ENCODE measurements at regions not wholly inside any gene's neighbourhood (a gene's known extent, or its start where the extent isn't known, plus 50 kb on each side); places are given as distances from the start of the nearest gene placed in this dataset.
"Not testable (repeated sequence)": the region's sequence is repeated elsewhere in the genome, so short reads cannot be mapped to it uniquely, and the experiment has no call there.

DNA sequence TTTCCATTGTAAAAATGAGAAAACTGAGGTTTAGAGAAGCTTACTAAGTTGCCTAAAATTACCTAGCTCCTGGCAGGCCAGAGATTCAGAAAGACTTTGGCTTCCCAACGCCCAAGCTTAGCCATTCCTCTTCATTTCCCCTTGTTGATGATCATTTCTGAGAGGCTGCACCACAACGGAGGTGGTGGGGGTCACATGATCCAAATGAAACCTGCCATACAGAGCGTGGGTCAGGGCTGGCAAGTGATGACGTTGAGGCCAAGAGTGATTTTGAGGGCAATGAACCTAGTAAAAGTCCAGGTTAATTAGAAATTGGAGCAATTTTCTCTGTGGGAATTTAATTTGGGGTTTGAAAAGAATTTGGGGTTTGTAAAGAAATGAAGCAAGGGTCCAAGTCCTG, 109.9 kb downstream of the TMEM182 start:
- Histone ChIP-seq H3K4me3 (no peak overlapping the region), H3K27ac (no peak overlapping the region), H3K4me1 (replicated peaks in 1 of 2) (no peaks in the 10 kb centered on the region)
- in situ Hi-C loops (cut with MboI; ENCODE audit: low pct_unique_long_range_greater_than_20kb in 2 of 9, low sequenced_read_pairs in 9 of 9, unreplicated experiment in 9 of 9): no loop called here
- ATAC-seq (replicated peaks in 6 of 8): no peak
- 0 to 100% (median 70%) methylated on average over 1 to 4 of the region's 4 CpGs; no CpG with 5 or more reads in 1 of the 10 experiments for WGBS, 10 experiments

DNA sequence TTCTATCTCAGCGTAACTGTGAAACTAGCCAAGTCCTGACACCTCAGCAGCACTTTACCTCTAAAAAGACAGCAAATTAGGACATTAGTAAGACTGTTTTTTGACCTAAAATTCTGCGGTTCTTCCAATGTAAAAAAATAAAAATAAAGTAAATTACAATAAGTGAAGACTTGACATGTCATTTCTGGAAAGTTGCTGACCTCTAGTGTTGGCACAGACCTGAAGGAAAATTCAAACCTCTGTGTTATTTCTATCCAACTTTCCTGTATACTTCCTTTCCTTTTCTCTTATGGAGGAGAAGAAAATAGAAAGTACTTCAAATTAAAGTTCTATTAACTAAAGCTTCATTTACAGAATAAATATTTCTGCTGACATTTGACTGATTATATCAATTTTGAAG, 110.6 kb downstream of the TMEM182 start:
- H3K4me1 ChIP-seq (replicated peaks in 1 of 2): no peaks in the 10 kb centered on the region
- in situ Hi-C loops (cut with MboI; ENCODE audit: low pct_unique_long_range_greater_than_20kb in 2 of 9, low sequenced_read_pairs in 9 of 9, unreplicated experiment in 9 of 9): no loop called here
- 0 to 93% (median 55%) methylated on average over 1 to 2 of the region's 2 CpGs; no CpG with 5 or more reads in 2 of the 10 experiments for WGBS, 10 experiments
- no peak overlapping the region for H3K27ac ChIP-seq
- no peak for ATAC-seq (replicated peaks in 6 of 8)
- no peak overlapping the region for H3K4me3 ChIP-seq

DNA sequence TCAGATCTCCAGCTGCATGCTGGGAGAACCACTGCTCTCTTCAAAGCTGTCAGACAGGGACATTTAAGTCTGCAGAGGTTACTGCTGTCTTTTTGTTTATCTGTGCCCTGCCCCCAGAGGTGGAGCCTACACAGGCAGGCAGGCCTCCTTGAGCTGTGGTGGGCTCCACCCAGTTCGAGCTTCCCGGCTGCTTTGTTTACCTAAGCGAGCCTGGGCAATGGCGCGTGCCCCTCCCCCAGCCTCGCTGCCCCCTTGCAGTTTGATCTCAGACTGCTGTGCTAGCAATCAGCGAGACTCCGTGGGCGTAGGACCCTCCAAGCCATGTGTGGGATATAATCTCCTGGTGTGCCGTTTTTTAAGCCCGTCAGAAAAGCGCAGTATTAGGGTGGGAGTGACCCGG, 117.7 kb downstream of the TMEM182 start:
- ATAC-seq (replicated peaks in 6 of 8); H3K4me3 ChIP-seq; H3K27ac ChIP-seq; H3K4me1 ChIP-seq (replicated peaks in 1 of 2); in situ Hi-C loops (cut with MboI; ENCODE audit: low pct_unique_long_range_greater_than_20kb in 2 of 9, low sequenced_read_pairs in 9 of 9, unreplicated experiment in 9 of 9): not testable (repeated sequence)
- 73 to 100% (median 83%) methylated on average over 1 to 2 of the region's 13 CpGs; no CpG with 5 or more reads in 7 of the 10 experiments for WGBS, 10 experiments

DNA sequence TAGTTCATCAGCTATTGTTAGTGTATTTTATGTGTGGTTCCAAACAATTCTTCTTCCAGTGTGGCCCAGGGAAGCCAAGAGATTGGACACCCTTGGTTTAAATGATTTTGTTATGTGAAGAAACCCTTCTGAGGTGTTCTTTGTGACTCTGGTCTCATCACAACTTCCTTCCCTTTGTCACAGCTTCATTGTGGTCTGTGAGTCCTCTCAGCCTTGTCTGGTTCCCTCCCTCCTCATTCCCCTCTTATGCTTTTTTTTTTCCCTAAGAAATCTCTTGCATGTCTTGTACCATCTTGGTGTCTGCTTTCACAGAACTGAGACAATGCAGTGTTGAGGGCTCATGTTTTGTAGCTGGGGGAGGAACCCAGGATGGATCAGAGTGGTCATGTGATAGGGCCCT, 118.9 kb downstream of the TMEM182 start:
- in situ Hi-C loops (cut with MboI; ENCODE audit: low pct_unique_long_range_greater_than_20kb in 2 of 9, low sequenced_read_pairs in 9 of 9, unreplicated experiment in 9 of 9): no loop called here
- H3K27ac ChIP-seq: no peak overlapping the region
- no peak overlapping the region for H3K4me3 ChIP-seq
- no peak for ATAC-seq (replicated peaks in 6 of 8)
- no peaks in the 10 kb centered on the region for H3K4me1 ChIP-seq (replicated peaks in 1 of 2)

DNA sequence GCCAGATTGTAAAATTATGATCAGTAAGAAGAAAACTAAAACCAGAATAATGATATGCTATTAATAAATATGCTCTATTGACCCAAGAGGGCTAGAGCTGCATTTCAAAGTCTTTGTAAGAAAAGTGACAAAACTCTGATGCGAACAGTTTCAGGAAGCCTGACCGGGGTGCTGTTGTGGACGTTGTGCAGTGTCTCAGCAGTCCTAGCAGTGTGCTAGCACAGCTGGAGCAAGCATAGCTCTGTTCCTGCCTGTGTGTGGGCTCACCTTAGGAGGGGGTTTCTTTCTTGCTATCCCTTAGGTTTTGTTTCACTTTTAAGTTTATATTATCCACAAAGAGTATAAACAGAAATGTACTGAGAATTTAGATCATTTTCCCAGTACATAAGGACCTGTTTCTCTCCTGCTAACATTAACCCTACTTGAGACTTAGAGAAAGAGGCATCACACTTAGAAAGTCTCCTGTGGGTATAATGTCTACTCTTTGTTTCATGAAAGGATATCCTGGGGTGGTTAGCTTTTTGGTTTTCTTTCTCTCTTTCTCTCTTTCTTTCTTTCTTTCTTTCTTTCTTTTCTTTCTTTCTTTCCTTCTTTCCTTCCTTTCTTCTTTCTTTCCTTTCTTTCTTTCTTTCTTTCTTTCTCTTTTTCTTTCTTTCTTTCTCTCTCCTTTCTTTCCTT, 124.5 kb downstream of the TMEM182 start:
- 0 to 92% (median 54%) methylated on average over 1 to 3 of the region's 3 CpGs; no CpG with 5 or more reads in 2 of the 10 experiments for WGBS, 10 experiments
- no peaks in the 10 kb centered on the region for H3K4me1 ChIP-seq (replicated peaks in 1 of 2)
- H3K4me3 ChIP-seq: no peak overlapping the region
- no peak for ATAC-seq (replicated peaks in 6 of 8)
- in situ Hi-C loops (cut with MboI; ENCODE audit: low pct_unique_long_range_greater_than_20kb in 2 of 9, low sequenced_read_pairs in 9 of 9, unreplicated experiment in 9 of 9): no loop called here
- H3K27ac ChIP-seq: no peak overlapping the region

DNA sequence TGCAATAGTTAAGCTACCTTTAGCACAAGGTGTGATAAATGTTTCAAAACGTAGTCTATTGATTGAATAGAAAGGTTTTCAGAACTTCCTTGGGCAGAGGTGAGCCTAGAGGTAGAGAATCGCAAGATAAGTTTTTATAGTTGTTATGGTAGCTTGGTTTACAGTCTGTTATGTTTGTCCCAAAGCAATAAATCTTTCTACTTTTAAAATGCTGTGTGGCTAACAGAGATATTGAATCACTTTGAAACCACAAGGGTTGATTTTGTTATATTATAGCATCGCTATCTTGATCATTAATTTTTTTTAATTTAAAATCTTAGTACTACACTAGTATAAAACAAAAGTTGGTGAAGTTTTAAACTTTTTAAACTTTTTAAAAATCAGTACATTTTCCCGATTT, 126.7 kb downstream of the TMEM182 start:
- H3K4me1 ChIP-seq (replicated peaks in 1 of 2): no peaks in the 10 kb centered on the region
- H3K4me3 ChIP-seq: no peak overlapping the region
- no peak for ATAC-seq (replicated peaks in 6 of 8)
- 0 to 90% (median 70%) methylated on average over 1 to 4 of the region's 4 CpGs for WGBS, 10 experiments
- in situ Hi-C loops (cut with MboI; ENCODE audit: low pct_unique_long_range_greater_than_20kb in 2 of 9, low sequenced_read_pairs in 9 of 9, unreplicated experiment in 9 of 9): no loop called here
- no peak overlapping the region for H3K27ac ChIP-seq

DNA sequence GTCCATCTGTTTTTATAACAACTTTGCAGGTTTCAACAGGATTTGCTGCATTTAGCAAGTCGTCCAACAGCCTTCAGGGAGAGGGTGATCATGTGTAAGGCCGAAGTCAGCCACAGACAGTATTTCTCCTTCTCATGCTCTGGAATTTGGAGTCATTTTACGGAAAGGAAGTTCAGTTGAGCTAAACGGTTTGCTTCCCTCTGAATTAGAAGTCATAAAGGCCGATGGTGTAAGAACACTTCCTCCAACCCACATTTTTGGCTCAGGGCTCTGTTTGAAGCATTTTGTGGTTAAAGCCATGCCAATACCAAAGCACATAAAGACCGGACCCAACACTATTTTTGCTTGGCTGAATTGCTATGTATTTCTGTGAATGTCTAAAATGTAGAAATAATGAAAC, 129.5 kb downstream of the TMEM182 start:
- no peak for ATAC-seq (replicated peaks in 6 of 8)
- WGBS, 10 experiments: 0 to 100% (median 76%) methylated on average over 1 to 6 of the region's 6 CpGs; no CpG with 5 or more reads in 2 of the 10 experiments
- Histone ChIP-seq H3K27ac (no peak overlapping the region), H3K4me3 (no peak overlapping the region), H3K4me1 (replicated peaks in 1 of 2) (no peaks in the 10 kb centered on the region)
- in situ Hi-C loops (cut with MboI; ENCODE audit: low pct_unique_long_range_greater_than_20kb in 2 of 9, low sequenced_read_pairs in 9 of 9, unreplicated experiment in 9 of 9): no loop called here

DNA sequence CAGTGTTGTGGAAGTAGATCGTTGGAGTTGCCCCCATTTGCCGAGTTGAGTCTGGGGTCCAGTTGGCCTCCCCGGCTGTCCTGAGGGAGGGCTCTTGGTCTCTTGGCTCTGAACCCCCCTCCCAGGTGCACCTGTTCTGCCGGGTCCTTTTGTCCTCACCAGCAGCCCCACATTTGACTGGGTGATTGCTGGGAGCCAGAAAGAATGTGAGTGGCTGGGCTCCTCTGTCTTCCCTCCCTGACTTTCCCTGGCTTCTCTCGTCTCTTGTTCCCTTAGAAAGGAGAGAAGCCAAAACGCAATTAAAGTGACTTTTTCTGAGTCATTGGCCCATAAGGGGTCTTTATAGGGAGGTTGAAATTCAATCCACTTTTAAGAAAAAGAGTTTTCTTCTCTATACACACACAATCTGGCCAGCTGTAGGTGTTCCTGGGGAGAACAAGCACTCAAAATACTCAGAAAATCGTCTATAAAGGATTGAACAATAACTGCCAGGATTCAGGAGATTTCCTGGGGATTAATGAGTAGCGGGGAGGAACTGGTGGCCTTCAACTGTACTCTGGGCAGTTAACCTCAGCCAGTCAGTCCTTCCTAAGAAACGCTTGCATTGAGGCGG, 131.0 kb downstream of the TMEM182 start:
- in situ Hi-C loops (cut with MboI; ENCODE audit: low pct_unique_long_range_greater_than_20kb in 2 of 9, low sequenced_read_pairs in 9 of 9, unreplicated experiment in 9 of 9): no loop called here
- peak in 2 of 8 experiments; percentile 29 to 73 for ATAC-seq (replicated peaks in 6 of 8)
- Histone ChIP-seq H3K4me1 (replicated peaks in 1 of 2) (no peaks in the 10 kb centered on the region), H3K4me3 (no peak overlapping the region), H3K27ac (no peak overlapping the region)
- WGBS, 10 experiments: 0 to 78% (median 45%) methylated on average over 1 to 7 of the region's 10 CpGs

DNA sequence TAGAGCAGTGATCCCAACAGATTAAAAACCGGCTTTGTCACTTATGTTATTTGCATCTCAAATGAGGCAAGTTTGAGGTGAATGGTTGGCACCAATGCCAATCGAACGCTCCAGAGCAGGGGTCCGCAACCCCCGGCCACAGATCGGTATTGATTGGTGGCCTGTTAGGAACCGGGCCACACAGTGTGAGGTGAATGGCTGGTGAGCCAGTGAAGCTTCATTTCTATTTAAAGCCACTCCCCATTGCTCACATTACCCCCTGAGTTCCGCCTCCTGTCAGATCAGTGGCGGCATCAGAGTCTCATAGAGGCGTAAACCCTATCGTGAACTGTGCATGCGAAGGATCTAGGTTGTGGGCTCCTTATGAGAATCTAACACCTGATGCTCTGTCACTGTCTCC, 132.0 kb downstream of the TMEM182 start:
- 33 to 100% (median 83%) methylated on average over 1 to 10 of the region's 12 CpGs for WGBS, 10 experiments
- no peaks in the 10 kb centered on the region for H3K4me1 ChIP-seq (replicated peaks in 1 of 2)
- no peak overlapping the region for H3K4me3 ChIP-seq
- in situ Hi-C loops (cut with MboI; ENCODE audit: low pct_unique_long_range_greater_than_20kb in 2 of 9, low sequenced_read_pairs in 9 of 9, unreplicated experiment in 9 of 9): no loop called here
- no peak for ATAC-seq (replicated peaks in 6 of 8)
- H3K27ac ChIP-seq: no peak overlapping the region

DNA sequence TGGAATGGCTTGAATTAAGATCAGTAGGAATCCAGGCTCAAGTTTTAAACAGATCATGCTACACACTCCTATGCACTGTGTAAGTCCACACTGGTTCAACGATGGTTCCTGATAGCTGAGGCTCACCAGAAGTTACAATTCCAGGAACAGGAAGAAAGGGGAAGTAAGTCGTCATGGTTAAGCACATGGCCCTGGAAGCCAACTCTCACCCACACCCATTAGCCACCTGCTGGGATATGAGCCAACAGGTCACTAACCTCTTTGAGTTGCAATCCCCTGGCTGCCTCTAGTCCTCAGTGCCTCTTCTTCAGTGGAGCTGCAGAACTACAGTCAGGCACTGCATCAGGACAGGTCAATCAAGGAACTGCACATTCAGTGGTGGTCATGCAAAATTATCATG, 133.5 kb downstream of the TMEM182 start:
- in situ Hi-C loops (cut with MboI; ENCODE audit: low pct_unique_long_range_greater_than_20kb in 2 of 9, low sequenced_read_pairs in 9 of 9, unreplicated experiment in 9 of 9): no loop called here
- no peak for ATAC-seq (replicated peaks in 6 of 8)
- Histone ChIP-seq H3K27ac (no peak overlapping the region), H3K4me3 (no peak overlapping the region), H3K4me1 (replicated peaks in 1 of 2) (no peaks in the 10 kb centered on the region)
- 0 to 87% (median 60%) methylated on average over 1 to 2 of the region's 2 CpGs; no CpG with 5 or more reads in 1 of the 10 experiments for WGBS, 10 experiments

DNA sequence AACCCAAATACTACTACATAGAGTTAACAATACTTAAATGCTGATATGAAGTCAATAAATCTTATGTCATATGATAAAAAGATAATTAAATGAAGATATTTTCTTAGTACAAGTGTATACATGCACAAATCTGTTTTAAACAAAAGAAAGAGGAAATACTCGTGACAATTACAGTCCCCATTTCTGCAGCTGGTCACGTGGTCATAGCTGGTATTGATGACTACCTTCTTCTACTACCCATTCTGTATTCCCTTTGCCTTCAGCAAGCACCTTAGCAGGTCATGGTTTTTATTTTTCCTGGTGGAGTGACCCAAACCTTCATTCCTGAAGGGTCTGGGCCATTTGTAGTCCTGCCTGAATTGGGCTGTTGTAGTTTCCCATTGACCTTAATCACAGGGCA, 147.4 kb downstream of the TMEM182 start:
- H3K27ac ChIP-seq; in situ Hi-C loops (cut with MboI; ENCODE audit: low pct_unique_long_range_greater_than_20kb in 2 of 9, low sequenced_read_pairs in 9 of 9, unreplicated experiment in 9 of 9); H3K4me3 ChIP-seq; H3K4me1 ChIP-seq (replicated peaks in 1 of 2); ATAC-seq (replicated peaks in 6 of 8): not testable (repeated sequence)
- WGBS, 10 experiments: 0 to 83% (median 71%) methylated on average over 1 of the region's 2 CpGs; no CpG with 5 or more reads in 5 of the 10 experiments

DNA sequence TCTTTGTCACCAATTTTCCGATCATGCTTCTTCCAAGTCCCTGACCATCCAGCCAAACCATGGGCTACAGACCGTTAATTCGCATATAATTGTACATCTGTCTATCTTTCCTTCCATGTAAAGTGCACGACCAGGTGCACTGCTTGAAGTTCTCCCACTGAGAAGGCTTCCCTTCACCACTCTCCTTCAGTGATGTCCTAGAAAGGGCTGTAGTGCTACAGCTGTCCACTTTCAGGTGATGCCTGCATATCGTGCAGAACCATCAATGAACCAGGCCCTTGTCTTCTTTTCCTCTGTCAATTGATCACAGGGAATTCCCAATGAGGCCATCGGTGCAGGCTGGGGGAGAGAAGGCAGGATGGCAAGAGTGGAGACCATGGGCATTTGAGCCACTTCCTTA, 148.9 kb downstream of the TMEM182 start:
- Histone ChIP-seq H3K27ac (no peak overlapping the region), H3K4me3 (no peak overlapping the region), H3K4me1 (replicated peaks in 1 of 2) (no peaks in the 10 kb centered on the region)
- ATAC-seq (replicated peaks in 6 of 8): no peak
- WGBS, 10 experiments: 0 to 100% (median 82%) methylated on average over 1 to 6 of the region's 6 CpGs; no CpG with 5 or more reads in 1 of the 10 experiments
- in situ Hi-C loops (cut with MboI; ENCODE audit: low pct_unique_long_range_greater_than_20kb in 2 of 9, low sequenced_read_pairs in 9 of 9, unreplicated experiment in 9 of 9): no loop called here

DNA sequence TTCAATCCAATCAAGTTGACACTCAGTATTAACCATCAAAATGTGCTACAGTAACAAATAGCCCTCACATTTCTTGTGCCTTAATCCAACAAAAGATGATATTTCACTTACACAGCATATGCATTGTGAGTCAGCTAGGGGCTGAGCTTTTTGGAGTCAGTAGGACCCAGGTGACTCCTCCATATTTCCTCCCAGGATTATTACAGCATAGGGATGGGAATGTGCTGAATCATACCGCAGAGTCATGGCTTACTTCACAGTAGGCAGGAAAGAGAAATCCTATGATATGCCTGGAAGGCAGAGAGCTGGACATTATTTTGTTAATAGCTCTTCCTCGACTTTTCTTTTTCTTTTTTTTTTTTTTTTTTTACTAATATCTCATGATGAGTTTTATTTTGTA, 153.3 kb downstream of the TMEM182 start:
- ATAC-seq (replicated peaks in 6 of 8): peak in 4 of 8 experiments; percentile 53 to 65 (median 54)
- in situ Hi-C loops (cut with MboI; ENCODE audit: low pct_unique_long_range_greater_than_20kb in 2 of 9, low sequenced_read_pairs in 9 of 9, unreplicated experiment in 9 of 9): no loop called here
- Histone ChIP-seq H3K4me3 (no peak overlapping the region), H3K27ac (no peak overlapping the region), H3K4me1 (replicated peaks in 1 of 2) (no peaks in the 10 kb centered on the region)
- 0 to 85% (median 44%) methylated on average over 1 to 2 of the region's 2 CpGs; no CpG with 5 or more reads in 2 of the 10 experiments for WGBS, 10 experiments

DNA sequence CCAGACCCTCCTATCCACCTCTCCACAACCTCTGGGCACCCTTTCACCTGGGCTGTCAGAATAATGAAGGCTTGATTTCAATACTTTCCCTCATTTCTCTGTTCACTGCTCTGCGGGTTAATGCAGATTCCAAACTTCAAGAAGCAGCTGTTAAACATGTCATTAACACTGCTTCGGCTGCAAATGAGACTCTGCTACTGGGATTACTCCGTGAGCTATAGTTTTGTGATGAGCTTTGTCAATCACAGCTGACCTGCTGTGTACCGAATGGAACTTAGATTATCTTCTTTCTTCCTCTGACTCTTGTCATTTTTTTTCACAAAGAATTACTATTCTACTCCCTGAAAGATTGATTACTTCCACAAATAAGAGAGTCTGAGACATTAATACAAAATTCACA, 160.5 kb downstream of the TMEM182 start:
- H3K27ac ChIP-seq: no peak overlapping the region
- ATAC-seq (replicated peaks in 6 of 8): no peak
- 0 to 84% (median 63%) methylated on average over 2 to 4 of the region's 4 CpGs; no CpG with 5 or more reads in 1 of the 10 experiments for WGBS, 10 experiments
- peaks cover 0 to 2% of the 10 kb centered on the region in 2 donors for H3K4me1 ChIP-seq (replicated peaks in 1 of 2)
- in situ Hi-C loops (cut with MboI; ENCODE audit: low pct_unique_long_range_greater_than_20kb in 2 of 9, low sequenced_read_pairs in 9 of 9, unreplicated experiment in 9 of 9): no loop called here
- H3K4me3 ChIP-seq: no peak overlapping the region

Measured in motor neuron (in vitro differentiated cells).